ENCODE measurements at regions not wholly inside any gene's neighbourhood (a gene's known extent, or its start where the extent isn't known, plus 50 kb on each side); places are given as distances from the start of the nearest gene placed in this dataset.
"Not testable (repeated sequence)": the region's sequence is repeated elsewhere in the genome, so short reads cannot be mapped to it uniquely, and the experiment has no call there.

DNA sequence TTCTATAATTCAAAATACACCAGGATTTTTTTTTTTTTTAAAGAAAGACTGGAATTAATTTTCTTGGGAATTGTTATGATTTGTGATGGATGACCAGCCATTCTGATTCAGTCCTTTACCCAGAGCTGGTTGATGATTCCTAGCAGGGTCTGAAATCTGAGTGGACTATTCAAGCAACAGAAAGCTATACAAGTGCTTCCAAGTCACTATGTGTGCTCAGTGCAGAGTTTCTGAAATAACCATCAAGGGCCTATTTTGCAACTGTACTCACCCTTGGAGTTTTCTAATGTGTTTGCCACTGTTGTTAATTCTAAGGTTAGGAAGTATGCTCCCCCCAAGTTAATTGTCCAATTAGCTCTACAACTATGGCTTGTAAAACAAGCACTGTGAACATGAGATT lies 137.7 kb upstream of the RAPGEF2 start:
- H3K27ac ChIP-seq, result no peak overlapping the region
- H3K4me1 ChIP-seq, result no peaks in the 10 kb centered on the region

DNA sequence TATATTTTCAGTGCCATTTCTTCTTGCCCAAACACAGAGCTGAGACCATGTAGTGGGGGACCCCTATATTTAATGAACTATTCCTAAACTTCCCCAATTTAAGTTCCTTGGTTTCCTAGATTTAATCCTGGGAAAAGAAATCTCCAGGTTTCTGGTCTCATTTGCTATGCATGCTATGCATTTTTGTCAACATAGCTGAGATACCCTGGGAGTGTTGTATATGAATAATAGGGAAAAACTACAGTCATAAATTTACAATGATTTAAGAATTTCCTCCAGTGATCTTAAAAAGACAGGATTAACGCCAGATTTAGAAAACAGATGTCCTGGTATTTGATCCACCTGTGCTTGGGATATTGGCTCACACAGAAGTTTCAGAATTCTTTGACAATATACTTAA lies 136.8 kb upstream of the RAPGEF2 start:
- ATAC-seq, result no peak
- Histone ChIP-seq H3K9me3 (no peaks in the 10 kb centered on the region), H3K4me3 (no peak overlapping the region), H3K36me3 (no peaks in the 10 kb centered on the region), H3K27ac (no peak overlapping the region), H3K27me3 (no peaks in the 10 kb centered on the region), H3K4me1 (no peaks in the 10 kb centered on the region)
- no peak for TF ChIP-seq POLR2A (IDR thresholded peaks at IDR 0.05)
- no peak for TF ChIP-seq POLR2AphosphoS5 (IDR thresholded peaks at IDR 0.05)
- no peak for TF ChIP-seq EP300 (IDR thresholded peaks at IDR 0.05)
- no peak for TF ChIP-seq CTCF (IDR thresholded peaks at IDR 0.05)
- WGBS, 2 donors (ENCODE audit: low coverage in 1 of 2), result 50 to 82% methylated on average over 1 of the region's 1 CpG

More for the DNA sequence above, 137.7 kb upstream of the RAPGEF2 start:
- no peaks in the 10 kb centered on the region for H3K9me3 ChIP-seq
- H3K36me3 ChIP-seq, result no peaks in the 10 kb centered on the region
- TF ChIP-seq CTCF (IDR thresholded peaks at IDR 0.05) (no peak), POLR2AphosphoS5 (IDR thresholded peaks at IDR 0.05) (no peak), EP300 (IDR thresholded peaks at IDR 0.05) (no peak), POLR2A (IDR thresholded peaks at IDR 0.05) (no peak)
- ATAC-seq, result no peak
- no peak overlapping the region for H3K4me3 ChIP-seq
- H3K27me3 ChIP-seq, result no peaks in the 10 kb centered on the region

DNA sequence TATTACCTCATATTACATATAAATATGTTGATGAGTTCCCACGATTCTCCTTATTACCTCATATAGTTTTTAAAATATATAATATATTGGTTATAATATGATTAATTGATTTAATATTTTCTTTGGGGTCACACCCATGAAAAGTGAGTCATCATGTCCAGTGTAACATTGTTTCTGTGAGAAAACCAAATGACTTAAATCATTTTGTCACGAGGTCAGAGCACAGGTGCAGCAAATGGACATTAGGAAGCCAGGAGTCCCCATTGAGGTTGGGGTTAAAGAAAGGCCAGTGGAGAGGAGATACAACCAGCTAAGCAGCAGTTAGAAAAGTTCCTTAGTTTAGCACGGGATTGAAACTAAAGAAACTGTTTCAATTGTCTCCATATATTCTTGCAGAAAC lies 133.9 kb upstream of the RAPGEF2 start:
- Histone ChIP-seq H3K9me3 (no peaks in the 10 kb centered on the region), H3K4me3 (no peak overlapping the region), H3K27ac (no peak overlapping the region), H3K36me3 (no peaks in the 10 kb centered on the region), H3K27me3 (no peaks in the 10 kb centered on the region), H3K4me1 (no peaks in the 10 kb centered on the region)
- TF ChIP-seq EP300 (IDR thresholded peaks at IDR 0.05), result no peak
- TF ChIP-seq POLR2A (IDR thresholded peaks at IDR 0.05), result no peak
- no peak for TF ChIP-seq CTCF (IDR thresholded peaks at IDR 0.05)
- no peak for TF ChIP-seq POLR2AphosphoS5 (IDR thresholded peaks at IDR 0.05)
- WGBS, 2 donors (ENCODE audit: low coverage in 1 of 2), result 54 to 73% methylated on average over 3 of the region's 3 CpGs
- no peak for ATAC-seq

DNA sequence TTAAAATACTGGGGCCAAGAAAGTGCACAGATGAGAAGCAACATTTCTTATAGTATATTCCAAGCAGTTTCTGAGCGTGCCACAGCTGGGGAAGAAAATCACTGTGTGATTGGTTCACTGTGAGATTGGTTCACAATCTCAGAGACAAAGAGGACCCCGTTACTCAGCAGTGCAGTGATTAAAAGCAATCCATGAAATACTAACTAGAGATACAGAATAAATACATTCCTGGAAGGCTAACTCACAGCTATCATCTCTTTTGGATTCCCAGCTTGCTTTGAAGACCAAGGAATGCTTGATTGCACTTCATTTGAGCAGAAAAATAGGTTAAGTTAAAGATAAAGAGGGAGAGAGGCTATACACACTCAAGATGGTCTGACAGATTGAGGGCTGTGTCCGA lies 132.1 kb upstream of the RAPGEF2 start:
- Histone ChIP-seq H3K27ac (no peak overlapping the region), H3K4me3 (no peak overlapping the region), H3K4me1 (no peaks in the 10 kb centered on the region), H3K36me3 (no peaks in the 10 kb centered on the region), H3K9me3 (no peaks in the 10 kb centered on the region), H3K27me3 (no peaks in the 10 kb centered on the region)
- WGBS, 2 donors (ENCODE audit: low coverage in 1 of 2), result 59 to 68% methylated on average over 3 of the region's 3 CpGs
- TF ChIP-seq CTCF (IDR thresholded peaks at IDR 0.05) (no peak), POLR2A (IDR thresholded peaks at IDR 0.05) (no peak), POLR2AphosphoS5 (IDR thresholded peaks at IDR 0.05) (no peak), EP300 (IDR thresholded peaks at IDR 0.05) (no peak)
- ATAC-seq, result no peak

DNA sequence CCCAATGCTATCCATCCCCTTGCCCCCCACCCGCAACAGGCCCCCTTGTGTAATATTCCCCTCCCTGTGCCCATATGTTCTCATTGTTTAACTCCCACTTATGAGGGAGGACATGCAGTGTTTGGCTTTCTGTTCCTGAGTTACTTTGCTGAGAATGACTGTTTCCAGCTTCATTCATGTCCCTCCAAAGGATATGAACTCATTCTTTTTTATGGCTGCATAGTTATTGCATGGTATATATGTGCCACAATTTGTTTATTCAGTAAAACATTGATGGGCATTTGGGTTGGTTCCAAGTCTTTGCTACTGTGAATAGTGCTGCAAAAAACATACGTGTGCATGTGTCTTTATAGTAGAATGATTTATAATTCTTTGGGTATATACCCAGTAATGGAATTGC lies 128.4 kb upstream of the RAPGEF2 start:
- not testable (repeated sequence) for H3K4me1 ChIP-seq, H3K4me3 ChIP-seq, ATAC-seq, H3K36me3 ChIP-seq, H3K27ac ChIP-seq, H3K27me3 ChIP-seq, H3K9me3 ChIP-seq
- 75 to 90% methylated on average over 1 to 2 of the region's 2 CpGs for WGBS, 2 donors (ENCODE audit: low coverage in 1 of 2)

GRCh38 chr4:158980711-158981110 lies 122.2 kb upstream of the RAPGEF2 start:
- not testable (repeated sequence) for H3K36me3 ChIP-seq, H3K4me1 ChIP-seq, H3K27me3 ChIP-seq, ATAC-seq, H3K4me3 ChIP-seq, H3K9me3 ChIP-seq, H3K27ac ChIP-seq
- 92 to 100% methylated on average over 4 to 5 of the region's 5 CpGs for WGBS, 2 donors (ENCODE audit: low coverage in 1 of 2)

Measured in gastroesophageal sphincter (tissue), 4 donors.